EL (cell line): ENCODE measurements at regions not wholly inside any gene's neighbourhood (a gene's known extent, or its start where the extent isn't known, plus 50 kb on each side); places are given as distances from the start of the nearest gene placed in this dataset.
"Not testable (repeated sequence)": the region's sequence is repeated elsewhere in the genome, so short reads cannot be mapped to it uniquely, and the experiment has no call there.

Source experiments
- DNase-seq: peaks from one replicate; pipeline ENCODE4 v3.0.0-alpha.2; 2016

DNA sequence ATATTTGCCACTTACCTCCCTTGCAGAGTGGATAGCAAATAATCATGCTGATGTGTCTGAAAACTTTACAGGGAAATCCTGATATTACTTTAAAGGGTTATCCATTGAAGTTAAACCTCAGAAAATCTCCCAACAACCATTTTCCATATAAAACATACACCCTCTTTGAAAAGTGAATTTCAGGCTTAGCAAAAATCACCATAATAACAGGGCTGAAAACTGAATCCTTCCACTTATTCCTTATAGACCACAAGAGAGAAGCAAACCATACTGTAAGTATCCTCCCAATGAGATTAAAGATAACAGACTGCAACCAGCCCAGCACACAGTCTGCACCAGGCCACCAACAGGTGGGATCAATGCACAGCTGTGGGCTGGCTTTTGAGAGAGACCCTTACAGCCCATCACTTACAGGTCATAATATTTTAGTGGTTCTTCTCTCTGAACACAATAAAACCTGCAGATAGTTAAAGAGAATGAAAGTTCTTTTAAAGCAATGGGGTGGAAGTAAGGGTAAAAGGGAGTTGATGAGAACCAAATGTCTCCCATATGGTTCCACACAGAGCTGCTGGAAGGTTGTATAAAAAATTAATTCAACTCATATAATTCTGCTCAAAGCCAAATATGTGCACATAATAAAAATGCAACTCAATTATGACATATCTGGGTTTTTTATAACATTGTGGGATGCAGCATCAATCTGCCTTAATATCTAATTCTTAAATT, 376.2 kb upstream of the GRAMD2B start:
- no peak for DNase-seq

- no peak for DNase-seq
Measured at GRCh38 chr5:126052120-126052519, 371.1 kb upstream of the GRAMD2B start.

GRCh38 chr5:126052791-126053190, 370.4 kb upstream of the GRAMD2B start:
- DNase-seq: no peak

DNA sequence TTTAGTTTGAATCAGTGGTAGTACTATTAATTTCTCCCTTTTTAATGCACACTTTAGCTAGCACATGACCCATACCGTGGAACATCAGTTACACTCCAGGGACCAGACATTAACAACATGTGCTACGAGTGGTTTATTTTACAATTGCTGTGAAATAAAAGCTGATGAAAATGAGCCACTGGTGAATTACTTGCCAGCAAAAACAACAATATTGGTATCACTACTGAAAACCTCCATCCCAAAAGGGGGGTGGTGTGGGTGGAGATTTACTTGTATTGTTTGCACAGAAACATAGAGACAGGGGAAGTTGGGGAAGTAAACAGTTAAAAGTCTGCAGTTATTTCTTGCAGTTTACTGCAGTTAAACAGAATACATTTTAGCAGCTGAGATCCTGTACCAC, 369.6 kb upstream of the GRAMD2B start:
- DNase-seq: no peak

GRCh38 chr5:126054577-126055347, 368.4 kb upstream of the GRAMD2B start:
- DNase-seq: no peak

GRCh38 chr5:126055348-126055729, 367.9 kb upstream of the GRAMD2B start:
- no peak for DNase-seq

GRCh38 chr5:126056352-126056751, 366.9 kb upstream of the GRAMD2B start:
- no peak for DNase-seq

DNA sequence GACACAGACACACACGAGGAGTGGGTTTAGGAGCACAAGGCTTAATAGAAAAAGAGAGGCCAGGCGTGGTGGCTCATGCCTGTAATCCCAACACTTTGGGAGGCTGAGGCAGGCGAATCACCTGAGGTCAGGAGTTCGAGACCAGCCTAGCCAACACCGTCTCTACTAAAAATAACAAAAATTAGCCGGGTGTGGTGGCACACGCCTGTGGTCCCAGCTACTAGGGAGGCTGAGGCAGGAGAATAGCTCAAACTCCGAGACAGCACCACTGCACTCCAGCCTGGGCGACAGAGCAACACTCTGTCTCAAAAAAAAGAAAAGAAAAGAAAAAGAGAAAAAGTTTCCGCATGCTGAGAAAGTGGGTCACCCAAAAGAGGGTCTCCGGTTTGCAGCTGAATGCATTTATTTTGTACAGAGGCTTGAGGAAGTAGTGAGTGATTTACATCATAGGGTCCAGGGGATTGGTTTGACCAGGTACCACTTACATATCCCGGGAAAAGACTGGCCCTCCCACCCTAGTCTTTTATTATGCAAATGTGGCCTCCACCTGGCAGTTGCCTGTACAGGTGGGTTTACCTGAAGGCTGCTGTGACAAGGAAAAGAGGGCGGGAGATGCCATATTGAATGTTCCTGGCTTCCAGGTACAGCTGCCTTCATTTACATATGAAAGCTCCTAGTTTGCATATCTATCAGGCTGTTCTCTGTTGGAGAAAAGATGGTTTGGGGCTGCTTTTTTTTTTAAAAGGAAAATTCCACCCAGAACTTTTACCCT, 366.2 kb upstream of the GRAMD2B start:
- no peak for DNase-seq

GRCh38 chr5:126058392-126058791, 364.8 kb upstream of the GRAMD2B start:
- DNase-seq: not testable (repeated sequence)

DNA sequence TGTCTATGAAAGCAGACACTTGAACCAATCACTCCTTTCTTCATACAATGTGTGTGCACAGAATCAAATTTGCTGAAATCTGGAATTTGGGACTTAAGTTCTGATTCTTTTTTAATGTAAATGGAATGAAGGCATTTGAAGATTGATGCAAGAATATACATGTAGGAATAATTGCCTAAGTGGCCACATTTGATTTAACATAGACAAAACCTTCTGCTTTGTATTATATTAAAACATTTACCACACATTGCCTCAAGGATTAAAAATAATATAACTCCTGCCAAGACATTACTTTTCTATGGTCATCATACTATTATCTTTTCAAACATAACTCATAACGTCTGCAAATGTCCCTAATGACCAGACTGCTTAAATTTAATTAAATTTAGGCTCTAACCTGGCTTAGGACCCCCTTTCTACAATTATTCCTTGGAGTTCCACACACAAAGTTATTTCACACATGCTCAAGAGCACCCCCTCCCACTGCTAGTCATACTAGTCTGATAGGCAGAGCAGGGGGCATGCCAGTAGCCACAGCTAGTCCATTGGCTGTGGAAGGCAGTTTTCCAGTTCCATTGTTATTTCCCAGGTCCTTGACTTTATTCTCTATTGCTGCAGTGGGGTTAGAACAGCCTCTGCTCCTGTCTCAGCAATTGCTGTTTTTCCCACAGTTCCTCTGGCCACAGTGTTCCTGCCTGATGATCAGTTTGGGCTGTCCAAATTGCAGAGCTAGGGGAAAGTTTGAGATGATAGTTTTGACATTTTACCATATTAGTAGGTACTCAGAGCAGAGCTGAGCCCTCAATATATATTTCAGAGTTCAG, 360.6 kb upstream of the GRAMD2B start:
- DNase-seq: no peak

- no peak for DNase-seq
Measured at GRCh38 chr5:126065061-126065460, 358.1 kb upstream of the GRAMD2B start.

GRCh38 chr5:126066836-126067235, 356.4 kb upstream of the GRAMD2B start:
- no peak for DNase-seq

DNA sequence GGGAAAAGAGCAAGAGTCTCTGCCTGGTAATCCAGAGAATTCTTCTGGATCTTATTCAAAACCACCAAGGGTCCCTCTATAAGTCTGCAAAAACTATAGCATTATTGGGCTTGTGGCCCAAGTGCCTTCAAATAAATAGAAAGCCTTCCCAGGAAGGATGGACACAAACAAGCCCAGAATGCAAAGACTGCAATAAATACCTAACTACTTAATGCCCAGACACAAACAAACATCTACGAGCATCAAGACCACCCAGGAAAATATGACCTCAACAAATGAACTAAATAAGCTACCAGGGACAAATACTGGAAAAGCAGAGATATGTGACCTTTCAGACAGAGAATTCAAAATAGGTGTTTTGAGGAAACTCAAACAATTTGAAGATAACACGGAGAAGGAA, 355.8 kb upstream of the GRAMD2B start:
- DNase-seq: no peak

DNA sequence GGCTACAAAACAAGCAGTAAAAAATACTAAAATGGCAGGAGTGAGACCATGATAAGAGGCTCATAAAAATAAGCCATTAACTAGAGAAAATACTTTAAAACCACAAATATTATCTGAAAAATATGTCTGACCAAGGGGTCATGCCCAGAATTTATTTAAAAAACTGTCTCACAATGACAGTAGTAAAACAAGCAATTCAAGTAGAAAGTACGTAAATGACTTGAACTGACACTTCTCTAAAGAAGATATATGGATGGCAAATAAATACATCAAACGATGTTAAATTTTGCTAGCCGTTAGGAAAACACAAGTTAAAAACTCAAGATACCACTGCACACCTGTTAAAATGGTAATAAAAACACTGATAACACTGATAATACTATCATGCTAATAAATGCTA, 353.9 kb upstream of the GRAMD2B start:
- DNase-seq: no peak

DNA sequence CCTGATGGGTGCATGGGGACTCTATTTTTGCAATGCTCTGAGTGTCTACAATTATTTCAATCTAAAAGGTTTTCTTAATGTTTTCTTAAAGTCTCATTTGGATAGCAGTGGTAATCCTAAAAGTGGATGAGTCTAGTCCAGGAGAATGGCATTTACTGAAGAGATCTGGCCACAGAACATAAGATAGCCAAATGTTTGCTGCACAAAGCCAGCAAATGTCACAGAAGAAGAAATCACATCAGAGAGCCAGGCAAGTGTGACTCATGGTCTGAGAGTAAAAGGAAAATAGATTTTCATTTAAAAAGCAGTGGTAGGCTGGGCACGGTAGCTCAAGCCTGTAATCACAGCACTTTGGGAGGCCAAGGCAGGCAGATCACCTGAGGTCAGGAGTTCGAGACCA, 352.7 kb upstream of the GRAMD2B start:
- DNase-seq: no peak

- DNase-seq: no peak
Measured at GRCh38 chr5:126074538-126074937, 348.7 kb upstream of the GRAMD2B start.

GRCh38 chr5:126079266-126079665, 343.9 kb upstream of the GRAMD2B start:
- DNase-seq: no peak

- DNase-seq: no peak
Measured at GRCh38 chr5:126081209-126081608, 342.0 kb upstream of the GRAMD2B start.

DNA sequence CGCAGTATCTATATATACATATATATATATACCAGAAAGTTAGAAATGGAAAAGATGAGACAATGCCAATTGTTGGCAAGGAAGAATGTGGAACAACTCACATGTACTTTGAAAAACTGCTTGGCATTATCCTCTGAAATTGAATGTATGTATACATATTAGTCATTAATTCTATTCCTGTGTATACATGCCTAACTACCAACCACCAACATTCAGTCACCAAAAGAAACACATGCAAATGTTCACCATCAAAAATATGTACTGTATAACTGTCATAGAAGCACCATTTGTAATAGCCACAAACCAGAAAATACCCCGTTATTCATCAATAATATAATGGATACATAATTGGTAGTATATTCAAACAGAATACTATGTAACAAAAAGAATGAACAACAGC, 330.2 kb upstream of the GRAMD2B start:
- no peak for DNase-seq

DNA sequence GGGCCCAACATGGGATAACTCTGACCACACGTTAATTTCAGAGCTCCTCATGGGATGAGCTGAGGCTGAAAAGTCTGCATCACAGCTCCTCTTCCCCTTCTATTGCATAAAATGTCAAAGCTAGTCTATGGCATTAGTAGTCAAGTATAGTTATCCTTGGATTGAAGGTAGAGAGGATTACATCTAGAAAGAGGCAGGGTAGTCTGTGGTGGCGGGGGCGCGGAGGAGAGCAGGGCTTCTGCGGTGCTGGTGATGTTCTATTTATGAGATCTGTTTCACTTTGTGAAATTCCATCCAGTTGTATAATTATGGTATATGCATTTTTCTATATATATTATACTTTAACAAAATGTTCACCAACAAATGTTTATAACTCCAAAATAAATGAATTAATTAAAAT, 329.5 kb upstream of the GRAMD2B start:
- DNase-seq: no peak

DNA sequence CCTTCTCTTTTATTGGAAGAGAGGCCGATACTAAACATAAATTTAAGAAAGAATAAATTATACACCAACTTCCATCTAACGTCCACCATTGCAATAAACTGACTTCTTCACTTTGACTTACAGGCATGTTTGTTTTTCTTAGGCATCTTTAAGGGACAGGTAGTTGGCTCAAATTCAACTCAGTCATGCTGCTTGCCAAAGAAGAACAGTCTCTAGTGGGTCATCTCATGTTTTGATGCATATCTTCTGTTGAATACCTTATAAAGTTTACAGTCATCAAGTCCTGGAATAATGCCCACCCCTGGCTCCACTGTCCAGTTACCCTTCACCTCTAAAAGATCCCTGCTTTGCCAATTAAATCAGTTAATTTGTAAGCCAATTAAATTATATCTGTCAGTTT, 328.2 kb upstream of the GRAMD2B start:
- no peak for DNase-seq

GRCh38 chr5:126096442-126097006, 326.7 kb upstream of the GRAMD2B start:
- DNase-seq: no peak

DNA sequence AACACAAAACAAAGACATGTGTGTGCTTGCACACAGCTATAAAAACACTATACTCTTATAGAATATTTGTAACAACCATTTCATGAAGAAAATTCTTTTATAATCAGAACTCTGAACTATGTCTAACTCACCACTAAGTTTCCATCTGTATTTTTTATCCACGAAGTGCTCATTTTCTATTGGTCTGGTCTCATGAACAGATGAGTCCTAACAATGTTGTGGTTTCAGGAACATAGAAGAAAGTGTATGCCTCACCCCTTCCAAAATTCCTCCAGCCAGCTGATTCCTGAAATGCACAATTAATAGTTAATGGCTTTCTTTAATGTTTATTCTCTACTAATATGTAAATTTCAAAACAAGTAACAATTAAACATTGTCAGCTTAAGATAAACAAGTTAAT, 325.3 kb upstream of the GRAMD2B start:
- no peak for DNase-seq
